M059J (cell line): ENCODE measurements at regions not wholly inside any gene's neighbourhood (a gene's known extent, or its start where the extent isn't known, plus 50 kb on each side); places are given as distances from the start of the nearest gene placed in this dataset.
A peak's percentile ranks its signal among the peaks of the same experiment; 100 is the strongest.

ENCODE experiments used
- DNase-seq: peaks from one replicate; pipeline ENCODE4 v3.0.0-alpha.2; 2012; ENCODE audit warnings: low read depth

- DNase-seq, result peak; percentile 53
Observed at GRCh38 chr18:42268186-42268725, 313.2 kb downstream of the PIK3C3 start.

GRCh38 chr18:42268798-42269197, 313.8 kb downstream of the PIK3C3 start:
- peak; percentile 37 for DNase-seq

DNA sequence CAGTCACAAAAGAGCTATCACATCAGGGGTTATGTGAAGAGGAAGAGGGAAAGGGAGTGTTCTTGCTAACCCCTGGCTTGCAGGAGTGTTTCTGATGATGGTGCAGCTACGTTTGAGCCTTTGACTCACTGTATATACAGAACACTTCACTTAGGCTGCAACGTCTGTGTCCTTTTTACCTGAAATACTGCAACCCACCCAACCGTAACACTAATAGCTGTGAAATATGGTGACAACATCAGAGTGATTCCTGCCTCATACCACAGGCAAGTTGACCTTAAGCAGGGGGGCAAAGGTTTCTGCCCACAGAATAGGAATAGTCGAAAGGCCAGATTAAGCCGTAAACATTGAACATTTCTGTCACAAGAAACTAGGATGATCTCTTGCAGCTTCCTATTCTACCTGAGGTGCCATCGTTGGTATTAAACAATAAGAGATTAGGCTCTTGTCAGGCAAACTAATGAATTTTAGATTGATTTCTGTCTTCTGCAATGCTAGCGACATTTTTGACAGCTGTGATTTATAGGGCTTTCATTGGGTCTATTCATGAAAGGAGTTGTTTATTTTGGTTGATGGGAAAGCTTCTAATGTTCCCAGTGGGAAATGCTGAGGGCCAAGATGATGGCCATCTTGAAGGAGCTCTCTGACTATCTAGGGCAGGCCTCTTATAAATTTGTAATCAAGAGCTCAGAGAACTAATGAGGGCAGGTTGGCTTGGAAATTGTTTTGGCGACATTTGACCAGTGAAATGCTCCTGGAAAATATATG, 316.8 kb downstream of the PIK3C3 start:
- DNase-seq, result no peak

GRCh38 chr18:42274488-42275137, 319.6 kb downstream of the PIK3C3 start:
- peak; percentile 52 for DNase-seq

DNA sequence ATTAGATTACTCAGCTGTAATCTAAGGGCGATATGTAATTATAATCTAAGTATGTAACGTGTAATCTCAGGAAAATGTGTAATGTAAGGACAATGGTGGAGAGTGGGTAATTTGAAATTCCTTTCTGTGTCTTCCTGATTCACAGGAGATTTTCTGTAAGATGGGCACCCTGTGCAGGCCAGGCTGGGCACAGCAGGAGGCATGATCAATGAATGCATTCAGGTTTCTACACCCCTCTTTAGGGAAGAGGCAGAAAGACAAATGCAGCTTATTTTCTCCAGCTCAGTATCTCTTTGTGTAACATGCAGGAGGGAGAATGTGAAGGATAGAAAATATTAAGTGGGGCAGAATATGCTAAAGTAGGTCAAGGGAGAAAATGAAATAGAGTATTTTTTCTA, 320.1 kb downstream of the PIK3C3 start:
- no peak for DNase-seq

GRCh38 chr18:42275949-42276730, 321.1 kb downstream of the PIK3C3 start:
- DNase-seq, result no peak

GRCh38 chr18:42281124-42281523, 326.1 kb downstream of the PIK3C3 start:
- DNase-seq, result no peak

DNA sequence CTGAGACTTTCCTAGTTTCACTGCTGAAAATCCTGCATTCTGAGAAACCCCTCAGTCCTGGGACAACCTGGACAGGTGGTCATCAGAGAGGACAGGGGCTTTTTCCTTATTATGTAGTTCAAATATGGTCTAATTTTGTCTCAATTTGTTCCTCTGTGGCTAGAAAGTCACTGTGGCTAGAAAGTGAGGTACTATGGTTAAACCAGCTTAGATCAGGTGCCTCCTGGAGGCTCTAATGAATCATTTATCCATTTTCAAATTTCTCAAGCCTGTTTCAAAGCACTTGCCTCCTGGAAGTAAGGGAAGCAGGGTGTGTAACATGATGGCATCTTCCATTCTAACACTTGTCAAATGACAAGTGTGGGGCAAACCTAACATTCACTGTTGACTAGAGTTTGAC, 326.8 kb downstream of the PIK3C3 start:
- no peak for DNase-seq

DNA sequence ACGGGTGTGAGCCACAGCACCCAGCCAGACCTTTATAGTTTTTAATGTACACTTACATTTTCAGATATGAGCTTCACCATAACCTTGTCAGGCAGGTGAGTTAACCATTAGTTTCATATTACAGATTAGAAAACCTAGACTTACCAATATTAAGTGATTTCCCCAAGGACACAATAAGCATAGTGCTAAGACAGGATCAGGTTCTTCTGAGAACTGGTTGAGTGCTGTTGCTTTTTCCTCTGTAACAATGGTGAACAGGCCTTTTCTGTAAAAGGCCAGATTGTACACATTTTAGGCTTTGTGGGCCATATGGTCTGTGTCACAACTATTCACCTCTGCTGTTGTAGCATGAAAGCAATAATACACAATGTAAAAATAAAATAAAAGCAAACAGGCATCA, 332.0 kb downstream of the PIK3C3 start:
- no peak for DNase-seq

- no peak for DNase-seq
Observed at GRCh38 chr18:42288129-42288528, 333.1 kb downstream of the PIK3C3 start.

DNA sequence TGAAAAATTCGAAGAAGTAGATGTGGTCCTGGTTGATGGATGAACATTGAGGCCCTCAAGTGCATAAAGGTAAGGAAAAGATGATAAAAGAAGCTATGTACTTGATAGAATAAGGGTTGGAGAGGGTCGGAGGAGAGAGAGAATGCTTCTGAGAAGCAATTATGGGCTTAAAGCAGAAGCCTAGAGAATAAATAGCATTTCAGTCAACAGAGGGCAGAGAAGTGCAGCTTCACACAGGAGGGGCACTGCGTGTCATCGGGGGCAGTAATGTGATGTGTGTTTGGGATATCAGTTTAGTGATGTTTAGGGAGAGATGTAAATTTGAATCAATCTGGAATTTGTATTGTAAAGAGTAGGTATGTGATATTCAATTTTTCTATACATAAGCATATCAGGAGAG, 334.5 kb downstream of the PIK3C3 start:
- no peak for DNase-seq

DNA sequence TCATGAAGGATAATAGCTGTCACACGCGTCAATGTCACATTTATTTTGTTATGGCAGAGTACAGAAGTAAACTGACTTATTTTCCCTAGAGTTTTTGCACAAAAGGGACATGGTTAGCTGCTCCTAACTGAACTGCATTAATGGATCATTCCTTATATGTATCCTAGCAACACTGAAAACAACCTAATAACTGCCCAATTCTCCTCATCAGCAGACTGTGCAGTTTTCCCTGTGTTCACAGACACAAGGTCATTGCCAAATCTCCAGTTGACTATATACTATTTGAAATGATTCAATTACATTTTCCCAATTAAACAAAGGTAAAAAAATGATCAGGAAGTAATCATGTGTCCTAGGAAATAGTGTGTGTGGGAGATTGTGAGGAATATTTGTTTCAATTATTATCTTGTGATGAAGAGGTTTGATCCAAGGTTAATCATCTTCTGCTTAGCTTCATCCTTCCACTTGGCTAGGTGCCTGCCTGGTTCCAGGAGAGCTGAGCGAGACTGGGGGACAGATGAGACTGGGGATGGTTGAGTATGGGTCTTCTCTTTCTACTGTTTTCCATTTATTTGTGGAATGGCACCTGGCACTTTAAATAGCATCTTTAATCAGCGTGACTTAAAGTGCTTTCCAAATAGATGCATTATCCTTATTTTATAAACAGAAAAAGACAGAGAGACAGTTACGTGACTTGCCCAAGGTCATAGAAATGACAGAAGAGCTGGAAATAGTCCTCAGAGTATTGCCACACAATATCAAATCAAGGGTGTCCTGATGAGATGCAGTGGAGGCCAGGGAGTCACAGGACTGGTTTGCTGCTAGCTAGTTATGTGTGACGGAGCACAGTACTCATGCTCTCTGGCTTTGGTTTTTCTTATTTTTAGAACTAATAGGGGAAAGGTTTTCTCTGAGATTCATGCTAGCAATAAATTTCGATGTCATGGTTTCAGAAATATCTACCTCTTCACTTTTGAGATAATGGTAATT, 335.6 kb downstream of the PIK3C3 start:
- DNase-seq, result no peak

DNA sequence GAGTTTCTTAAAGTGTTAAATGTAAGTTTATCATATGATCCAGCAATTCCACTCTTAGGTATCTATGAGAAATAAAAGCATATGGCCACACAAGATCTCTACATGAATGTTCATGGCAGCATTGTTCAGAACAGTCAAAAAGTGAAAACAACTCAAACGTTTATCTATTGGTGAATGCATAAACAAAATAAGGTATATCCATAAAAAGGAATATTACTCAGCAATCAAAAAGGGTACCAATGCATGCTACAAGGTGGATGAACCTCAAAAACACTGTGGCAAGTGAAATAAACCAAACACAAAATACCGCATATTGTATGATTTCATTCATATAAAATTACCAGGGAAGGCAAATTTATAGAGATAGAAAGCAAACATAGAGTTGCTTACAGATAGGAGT, 337.6 kb downstream of the PIK3C3 start:
- DNase-seq, result no peak

- peak; percentile 31 for DNase-seq
Observed at GRCh38 chr18:42296192-42296591, 341.2 kb downstream of the PIK3C3 start.

DNA sequence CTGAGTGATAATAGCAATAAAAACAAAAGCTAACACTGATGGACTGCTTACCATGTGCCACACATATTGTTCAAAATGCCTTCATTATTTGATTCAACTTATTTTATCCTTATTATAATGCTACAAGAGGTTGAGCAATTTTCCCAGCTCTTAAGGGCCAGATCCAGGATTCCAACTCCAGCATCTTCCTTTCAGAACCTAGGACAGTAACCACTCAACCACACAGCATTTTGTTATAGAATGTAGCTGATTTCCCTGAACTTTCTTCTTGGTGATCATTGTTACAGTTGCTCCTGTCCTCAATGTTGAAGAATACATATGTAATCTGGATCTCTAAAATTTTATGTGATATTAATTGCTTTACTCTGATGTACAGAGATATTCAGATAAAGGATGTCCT, 341.7 kb downstream of the PIK3C3 start:
- DNase-seq, result peak; percentile 12

DNA sequence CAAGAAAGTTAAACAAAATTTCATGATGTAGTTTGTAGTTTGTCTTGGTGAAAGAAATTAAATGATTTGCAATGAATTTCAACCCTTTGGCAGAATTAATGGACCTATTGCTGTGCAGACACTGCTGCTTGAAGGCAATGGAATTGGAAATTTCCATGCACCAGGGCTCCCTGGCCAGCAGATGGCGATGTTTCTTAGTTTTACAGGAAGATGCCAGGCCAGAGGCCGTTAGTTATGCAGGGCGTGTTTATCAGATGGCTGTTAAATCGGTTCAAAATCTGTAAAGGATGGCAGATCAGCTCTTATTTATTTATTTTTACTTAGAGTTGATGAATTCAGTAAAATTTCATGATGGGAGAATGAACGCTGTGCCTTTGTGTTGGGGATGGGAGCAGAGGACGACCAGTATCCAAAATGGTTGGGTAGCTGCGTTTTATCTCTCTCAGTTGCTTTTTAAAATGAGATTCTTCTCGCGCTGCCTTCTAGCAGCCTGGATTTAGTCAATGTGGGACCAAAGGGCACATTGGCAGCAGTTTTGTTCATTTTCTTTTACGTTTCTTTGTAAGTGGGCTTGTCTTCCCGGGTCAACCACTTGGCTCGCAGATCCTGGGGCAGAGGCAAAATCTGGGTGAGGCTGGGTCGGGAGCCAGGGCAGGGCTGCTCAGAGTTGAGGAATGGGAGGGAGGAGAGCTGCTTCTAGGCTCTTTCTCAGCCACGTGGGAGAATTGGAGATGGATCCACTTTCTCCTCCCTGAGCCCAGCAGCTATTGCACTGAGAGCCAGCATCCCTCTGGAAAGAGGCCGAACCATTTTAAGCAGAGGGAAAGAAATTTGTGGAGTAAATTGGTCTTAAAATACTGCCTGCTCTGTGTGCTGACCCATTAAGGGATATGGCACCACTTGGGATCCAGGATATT, 344.0 kb downstream of the PIK3C3 start:
- DNase-seq, result peak; percentile 73

DNA sequence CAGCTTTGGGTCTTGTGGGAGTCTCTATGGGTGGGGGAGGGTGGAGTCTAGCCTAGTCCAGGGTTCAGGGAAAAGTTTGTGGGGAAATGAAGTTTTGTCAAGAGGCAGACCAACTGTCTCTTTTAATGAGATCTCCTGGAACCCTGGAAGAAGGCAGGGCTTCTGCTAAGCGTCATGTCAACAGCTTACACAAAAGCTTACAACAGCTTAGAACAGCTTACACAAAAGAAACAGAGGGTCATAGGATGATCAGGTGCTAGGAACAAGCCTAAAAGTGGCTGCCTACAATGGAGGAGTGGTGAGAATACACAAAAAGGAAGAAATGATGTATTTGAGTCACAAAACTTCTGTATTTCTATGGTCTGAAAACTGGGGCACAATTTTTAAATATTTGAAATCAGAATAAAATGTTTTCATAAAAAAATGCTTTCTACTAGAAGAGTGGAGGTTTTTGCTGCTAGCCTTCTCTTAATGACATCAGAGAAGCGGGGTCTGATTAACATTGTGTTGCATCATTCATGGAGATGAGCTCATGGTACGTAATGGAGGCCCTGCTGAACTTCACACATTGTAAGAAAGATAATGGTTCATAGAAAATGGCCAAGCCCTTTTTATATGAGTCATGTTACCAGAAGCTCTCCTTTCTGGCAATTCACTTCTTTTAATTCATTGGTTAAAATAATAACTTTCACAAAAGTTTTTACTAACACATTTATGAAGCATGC, 351.0 kb downstream of the PIK3C3 start:
- peak; percentile 4 for DNase-seq

DNA sequence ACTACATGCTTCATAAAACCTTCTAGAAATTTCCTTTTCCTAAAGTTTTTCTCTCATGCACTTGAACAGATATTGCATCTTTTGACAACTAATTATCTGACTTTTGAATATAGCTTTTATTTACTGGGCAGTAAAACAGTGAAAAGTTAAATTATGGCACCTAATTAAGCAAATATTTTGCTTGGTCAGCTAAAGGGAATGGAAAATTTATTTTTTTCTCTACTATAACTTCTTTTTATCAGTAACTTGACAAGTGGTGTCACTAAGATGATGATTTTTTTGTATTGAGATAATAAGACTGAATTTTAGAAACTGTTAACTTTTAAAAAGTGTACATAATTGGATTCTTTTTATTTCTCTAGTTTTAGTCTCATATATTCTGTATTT, 351.6 kb downstream of the PIK3C3 start:
- no peak for DNase-seq

GRCh38 chr18:42310956-42311355, 355.9 kb downstream of the PIK3C3 start:
- DNase-seq, result peak; percentile 6
